Neural progenitor cell (in vitro differentiated cells): ENCODE measurements at regions not wholly inside any gene's neighbourhood (a gene's known extent, or its start where the extent isn't known, plus 50 kb on each side); places are given as distances from the start of the nearest gene placed in this dataset.
"Not testable (repeated sequence)": the region's sequence is repeated elsewhere in the genome, so short reads cannot be mapped to it uniquely, and the experiment has no call there.

Experiments
- CTCF ChIP-seq: fragments of 200-600 bp; sonication (generic); IDR thresholded peaks from 2 replicates; pipeline ENCODE4 v1.5.1; 2017; ENCODE audit warnings: antibody characterized with exemption, mild to moderate bottlenecking
- EZH2phosphoT487 ChIP-seq: fragments of 200-600 bp; sonication (generic); IDR thresholded peaks from 2 replicates; pipeline ENCODE4 v1.6.1; 2017; ENCODE audit warnings: antibody characterized with exemption

- TF ChIP-seq EZH2phosphoT487, CTCF: not testable (repeated sequence)
These were observed 2589.3 kb upstream of the TPTE start for GRCh38 chr21:7932113-7932512.
